ENCODE measurements at regions not wholly inside any gene's neighbourhood (a gene's known extent, or its start where the extent isn't known, plus 50 kb on each side); places are given as distances from the start of the nearest gene placed in this dataset.

DNA sequence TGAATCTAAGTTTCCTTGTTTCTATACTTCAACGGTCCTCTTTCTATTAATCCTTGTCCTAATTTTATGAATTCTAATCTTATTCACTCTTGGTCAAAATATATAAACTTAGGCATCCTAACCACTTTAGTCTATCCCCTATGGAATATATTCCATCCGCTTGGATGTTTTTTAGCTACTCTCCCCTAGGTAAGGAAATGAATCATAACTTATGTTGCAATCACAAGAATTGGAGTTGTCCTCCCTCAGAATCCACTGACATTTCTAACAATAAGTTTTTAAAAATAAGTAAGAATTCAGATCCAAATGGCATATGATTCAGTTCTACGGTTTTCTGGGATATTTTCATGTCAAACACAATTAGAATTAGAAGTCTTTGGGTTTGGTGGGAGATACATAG, 1081.6 kb downstream of the SORCS1 start:
- no peak for TF ChIP-seq CTCF (IDR thresholded peaks at IDR 0.05)

GRCh38 chr10:106078895-106079576, 1085.5 kb downstream of the SORCS1 start:
- no peak for DNase-seq
- Histone ChIP-seq H3K4me1 (no peaks in the 10 kb centered on the region), H3K36me3 (ENCODE audit: insufficient read depth in 1 of 2, low read depth in 1 of 2) (no peaks in the 10 kb centered on the region), H3K27me3 (ENCODE audit: insufficient read depth in 3 of 3, low read length in 2 of 3) (no peaks in the 10 kb centered on the region), H3K27ac (no peak overlapping the region), H3K4me3 (no peak overlapping the region), H3K9me3 (no peaks in the 10 kb centered on the region)
- intact Hi-C loops (cut with DNase I), result no loop called here
- ATAC-seq, result no peak
- WGBS, 3 donors, result 64 to 68% (median 64%) methylated on average over 9 of the region's 9 CpGs
- no peak for TF ChIP-seq CTCF (IDR thresholded peaks at IDR 0.05)

More for the DNA sequence above, 1081.6 kb downstream of the SORCS1 start:
- Histone ChIP-seq H3K4me1 (no peaks in the 10 kb centered on the region), H3K36me3 (ENCODE audit: insufficient read depth in 1 of 2, low read depth in 1 of 2) (no peaks in the 10 kb centered on the region), H3K27me3 (ENCODE audit: insufficient read depth in 3 of 3, low read length in 2 of 3) (no peaks in the 10 kb centered on the region), H3K9me3 (no peaks in the 10 kb centered on the region), H3K27ac (no peak overlapping the region), H3K4me3 (no peak overlapping the region)
- WGBS, 3 donors, result 73 to 80% (median 75%) methylated on average over 3 of the region's 3 CpGs
- no peak for DNase-seq
- intact Hi-C loops (cut with DNase I), result no loop called here
- ATAC-seq, result no peak

DNA sequence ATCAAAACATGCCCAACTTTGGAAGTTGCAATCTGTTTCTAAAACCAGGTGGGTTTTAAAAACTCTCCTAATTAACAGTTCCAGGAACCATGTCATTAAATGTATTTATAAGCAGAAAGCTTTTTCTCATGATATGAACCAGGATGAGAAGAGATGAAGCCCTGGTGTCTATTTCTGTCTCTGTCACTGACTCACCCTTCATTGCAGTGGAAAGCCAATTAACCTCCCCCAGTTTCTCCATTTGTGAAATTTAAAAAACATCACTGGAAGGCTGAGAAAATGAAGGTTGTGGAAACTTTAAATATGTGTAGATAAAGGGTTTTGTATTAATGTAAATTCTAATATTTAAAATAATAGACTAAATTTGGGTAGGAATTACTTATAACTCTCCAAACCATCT, 1088.0 kb downstream of the SORCS1 start:
- no peak for DNase-seq
- Histone ChIP-seq H3K9me3 (no peaks in the 10 kb centered on the region), H3K4me3 (no peak overlapping the region), H3K27ac (no peak overlapping the region), H3K36me3 (ENCODE audit: insufficient read depth in 1 of 2, low read depth in 1 of 2) (no peaks in the 10 kb centered on the region), H3K4me1 (no peaks in the 10 kb centered on the region), H3K27me3 (ENCODE audit: insufficient read depth in 3 of 3, low read length in 2 of 3) (no peaks in the 10 kb centered on the region)
- intact Hi-C loops (cut with DNase I), result no loop called here
- no peak for ATAC-seq
- no peak for TF ChIP-seq CTCF (IDR thresholded peaks at IDR 0.05)

DNA sequence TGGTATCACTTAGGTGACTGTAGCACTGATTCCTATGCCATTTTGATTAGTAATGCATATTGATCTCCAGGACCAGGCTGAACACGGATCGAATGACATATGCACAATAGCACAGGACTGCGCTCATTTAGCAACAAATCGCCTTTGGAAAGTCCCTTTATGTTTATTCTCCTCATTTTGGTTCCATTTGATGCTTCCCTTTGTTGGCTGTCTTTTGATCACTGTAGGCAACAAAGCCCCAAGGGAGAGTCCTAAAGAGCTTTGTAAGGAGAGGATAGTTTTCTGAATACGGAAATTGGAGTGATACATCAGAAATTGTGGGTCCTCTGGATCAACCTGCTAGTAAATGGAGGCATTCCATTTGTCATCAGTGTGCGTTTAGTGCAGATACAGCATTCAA, 1111.4 kb downstream of the SORCS1 start:
- intact Hi-C loops (cut with DNase I), result no loop called here
- H3K27ac ChIP-seq, result no peak overlapping the region
- ATAC-seq (no peak), DNase-seq (no peak)
- H3K9me3 ChIP-seq, result no peaks in the 10 kb centered on the region
- H3K36me3 ChIP-seq (ENCODE audit: insufficient read depth in 1 of 2, low read depth in 1 of 2), result no peaks in the 10 kb centered on the region
- no peaks in the 10 kb centered on the region for H3K4me1 ChIP-seq
- H3K4me3 ChIP-seq, result no peak overlapping the region
- 66 to 78% (median 72%) methylated on average over 6 of the region's 6 CpGs for WGBS, 3 donors
- H3K27me3 ChIP-seq (ENCODE audit: insufficient read depth in 3 of 3, low read length in 2 of 3), result no peaks in the 10 kb centered on the region
- TF ChIP-seq CTCF (IDR thresholded peaks at IDR 0.05), result no peak

- H3K4me3 ChIP-seq, result no peak overlapping the region
- no peaks in the 10 kb centered on the region for H3K27me3 ChIP-seq (ENCODE audit: insufficient read depth in 3 of 3, low read length in 2 of 3)
- WGBS, 3 donors, result 17 to 23% (median 19%) methylated on average over 2 of the region's 2 CpGs
- no peak for TF ChIP-seq CTCF (IDR thresholded peaks at IDR 0.05)
- no peaks in the 10 kb centered on the region for H3K36me3 ChIP-seq (ENCODE audit: insufficient read depth in 1 of 2, low read depth in 1 of 2)
- ATAC-seq, result no peak
- no peaks in the 10 kb centered on the region for H3K4me1 ChIP-seq
- no peak overlapping the region for H3K27ac ChIP-seq
- intact Hi-C loops (cut with DNase I), result no loop called here
- no peak for DNase-seq
- H3K9me3 ChIP-seq, result no peaks in the 10 kb centered on the region
Measured at GRCh38 chr10:106044503-106044902, 1120.0 kb downstream of the SORCS1 start.

Measured in psoas muscle (tissue), 7 donors.